Stomach (tissue), 8 donors: ENCODE measurements at regions not wholly inside any gene's neighbourhood (a gene's known extent, or its start where the extent isn't known, plus 50 kb on each side); places are given as distances from the start of the nearest gene placed in this dataset.
A peak's percentile ranks its signal among the peaks of the same experiment; 100 is the strongest.

ENCODE experiments used
- DNase-seq, 2 donors: peaks; one replicate each; pipeline versions ENCODE4 v3.0.0 to v3.0.0-alpha.2; 2013 to 2019
- H3K27ac ChIP-seq, 5 donors: fragments of 200-600 bp in 4 of 5; sonication (generic) in 4 of 5; one replicate each; pipeline ENCODE4 v1.5.1; 2013 to 2019; ENCODE audit warnings: mild to moderate bottlenecking in 1 of 5, moderate library complexity in 1 of 5
- H3K27me3 ChIP-seq, 3 donors: fragments of 200-600 bp; sonication (generic); one replicate each; pipeline ENCODE4 v1.5.1; 2017 to 2019; ENCODE audit warnings: mixed run types in 1 of 3
- H3K36me3 ChIP-seq, 4 donors: fragments of 200-600 bp; sonication (generic); 1 replicate in 3 of 4; 2 replicates in 1 of 4; pipeline ENCODE4 v1.5.1; 2016 to 2019
- H3K4me1 ChIP-seq, 4 donors: fragments of 200-600 bp; sonication (generic); one replicate each; pipeline ENCODE4 v1.5.1; 2016 to 2019
- H3K4me3 ChIP-seq, 4 donors: fragments of 200-600 bp; sonication (generic) in 3 of 4; one replicate each; pipeline ENCODE4 v1.5.1; 2016 to 2019; ENCODE audit warnings: mild to moderate bottlenecking in 1 of 4
- H3K9me3 ChIP-seq, 4 donors: fragments of 200-600 bp; sonication (generic); one replicate each; pipeline ENCODE4 v1.5.1; 2016 to 2019
- EP300 ChIP-seq: sonication (generic); formaldehyde crosslinking; IDR thresholded peaks from one replicate; pipeline ENCODE4 v1.6.1; 2017; ENCODE audit warnings: antibody characterized with exemption
- POLR2A ChIP-seq, 4 donors: fragments of 450-650 bp; IDR thresholded peaks; one replicate each; pipeline ENCODE4 v1.6.1; 2016; ENCODE audit warnings: antibody characterized with exemption in 4 of 4, control low read depth in 2 of 4, mild to moderate bottlenecking in 1 of 4, moderate library complexity in 1 of 4
- POLR2AphosphoS5 ChIP-seq, 3 donors: sonication (generic); formaldehyde crosslinking; IDR thresholded peaks; one replicate each; pipeline ENCODE4 v1.6.1; 2016; ENCODE audit warnings: antibody characterized with exemption in 3 of 3
- WGBS, 5 donors: extraction: QIAGEN DNeasy Blood & Tissue Kit in 3 of 5; methylation state at CpG; one replicate each; pipeline versions ENCODE4 v1.1.5 to v1.1.7; 2013 to 2018; 5-methylcytosine and 5-hydroxymethylcytosine counted together
- intact Hi-C: fragments of 100-400 bp; cut with DNase I; formaldehyde crosslinking; loops from one replicate; pipeline ENCODE4 v1.15.1; 2023; ENCODE audit warnings: low total_unique reads
- TF ChIP-seq, protein P1 (sequence below), 7 experiments: fragments of 450-650 bp in 4 of 7; fragments of 200-600 bp in 3 of 7; sonication (generic) in 3 of 7; IDR thresholded peaks; one replicate each; pipeline ENCODE4 v1.5.1; 2016 to 2019; ENCODE audit warnings: antibody characterized with exemption in 7 of 7, control low read depth in 2 of 7, mild to moderate bottlenecking in 1 of 7
- donor health status: healthy with polysubstance abuse.
- donor health status: Bipolar disorder and iron deficiency.
- donor health status: healthy.

GRCh38 chr1:209154912-209155311 lies 428.6 kb upstream of the CAMK1G start:
- peak in 1 of 2 donors; percentile 6 for DNase-seq
- no peaks in the 10 kb centered on the region for H3K4me1 ChIP-seq
- no peaks in the 10 kb centered on the region for H3K36me3 ChIP-seq
- H3K27me3 ChIP-seq: peaks cover 0 to 3% (median 0%) of the 10 kb centered on the region in 3 donors
- TF ChIP-seq EP300 (no peak), POLR2A (IDR thresholded peaks at IDR 0.05) (no peak), POLR2AphosphoS5 (IDR thresholded peaks at IDR 0.05) (no peak)
- TF ChIP-seq, protein P1, sequence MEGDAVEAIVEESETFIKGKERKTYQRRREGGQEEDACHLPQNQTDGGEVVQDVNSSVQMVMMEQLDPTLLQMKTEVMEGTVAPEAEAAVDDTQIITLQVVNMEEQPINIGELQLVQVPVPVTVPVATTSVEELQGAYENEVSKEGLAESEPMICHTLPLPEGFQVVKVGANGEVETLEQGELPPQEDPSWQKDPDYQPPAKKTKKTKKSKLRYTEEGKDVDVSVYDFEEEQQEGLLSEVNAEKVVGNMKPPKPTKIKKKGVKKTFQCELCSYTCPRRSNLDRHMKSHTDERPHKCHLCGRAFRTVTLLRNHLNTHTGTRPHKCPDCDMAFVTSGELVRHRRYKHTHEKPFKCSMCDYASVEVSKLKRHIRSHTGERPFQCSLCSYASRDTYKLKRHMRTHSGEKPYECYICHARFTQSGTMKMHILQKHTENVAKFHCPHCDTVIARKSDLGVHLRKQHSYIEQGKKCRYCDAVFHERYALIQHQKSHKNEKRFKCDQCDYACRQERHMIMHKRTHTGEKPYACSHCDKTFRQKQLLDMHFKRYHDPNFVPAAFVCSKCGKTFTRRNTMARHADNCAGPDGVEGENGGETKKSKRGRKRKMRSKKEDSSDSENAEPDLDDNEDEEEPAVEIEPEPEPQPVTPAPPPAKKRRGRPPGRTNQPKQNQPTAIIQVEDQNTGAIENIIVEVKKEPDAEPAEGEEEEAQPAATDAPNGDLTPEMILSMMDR (IDR thresholded peaks at IDR 0.05): no peak
- H3K4me3 ChIP-seq: no peak overlapping the region
- no peaks in the 10 kb centered on the region for H3K9me3 ChIP-seq
- no peak overlapping the region for H3K27ac ChIP-seq
- 31 to 85% (median 67%) methylated on average over 1 of the region's 1 CpG for whole genome bisulfite sequencing, 5 donors
- intact Hi-C loops: no loop called here

- DNase-seq: no peak
- H3K4me3 ChIP-seq: no peak overlapping the region
- no peaks in the 10 kb centered on the region for H3K36me3 ChIP-seq
- H3K27ac ChIP-seq: no peak overlapping the region
- peaks cover 0 to 3% (median 0%) of the 10 kb centered on the region in 3 donors for H3K27me3 ChIP-seq
- TF ChIP-seq, protein P1 (IDR thresholded peaks at IDR 0.05): no peak
- TF ChIP-seq EP300 (no peak), POLR2AphosphoS5 (IDR thresholded peaks at IDR 0.05) (no peak), POLR2A (IDR thresholded peaks at IDR 0.05) (no peak)
- H3K9me3 ChIP-seq: no peaks in the 10 kb centered on the region
- intact Hi-C loops: no loop called here
- no peaks in the 10 kb centered on the region for H3K4me1 ChIP-seq
- 25 to 51% (median 36%) methylated on average over 3 of the region's 3 CpGs for WGBS, 5 donors
These were observed 428.0 kb upstream of the CAMK1G start for GRCh38 chr1:209155546-209155945.

GRCh38 chr1:209156991-209157390 lies 426.5 kb upstream of the CAMK1G start:
- H3K36me3 ChIP-seq: no peaks in the 10 kb centered on the region
- TF ChIP-seq EP300: no peak
- TF ChIP-seq, protein P1 (IDR thresholded peaks at IDR 0.05): no peak
- no peak for TF ChIP-seq POLR2AphosphoS5 (IDR thresholded peaks at IDR 0.05)
- no peak for TF ChIP-seq POLR2A (IDR thresholded peaks at IDR 0.05)
- H3K27me3 ChIP-seq: peaks cover 0 to 3% (median 0%) of the 10 kb centered on the region in 3 donors
- no peaks in the 10 kb centered on the region for H3K4me1 ChIP-seq
- no peak overlapping the region for H3K4me3 ChIP-seq
- WGBS, 5 donors: 76 to 83% (median 80%) methylated on average over 4 of the region's 4 CpGs
- no peaks in the 10 kb centered on the region for H3K9me3 ChIP-seq
- intact Hi-C loops: no loop called here
- no peak for DNase-seq
- H3K27ac ChIP-seq: no peak overlapping the region

- intact Hi-C loops: no loop called here
- TF ChIP-seq POLR2A (IDR thresholded peaks at IDR 0.05) (no peak), EP300 (no peak), POLR2AphosphoS5 (IDR thresholded peaks at IDR 0.05) (no peak)
- TF ChIP-seq, protein P1 (IDR thresholded peaks at IDR 0.05): no peak
- DNase-seq: no peak
- no peak overlapping the region for H3K27ac ChIP-seq
- H3K4me1 ChIP-seq: peaks cover 0 to 6% (median 0%) of the 10 kb centered on the region in 4 donors
- H3K4me3 ChIP-seq: no peak overlapping the region
- peaks cover 0 to 3% (median 0%) of the 10 kb centered on the region in 3 donors for H3K27me3 ChIP-seq
- no peaks in the 10 kb centered on the region for H3K9me3 ChIP-seq
- no peaks in the 10 kb centered on the region for H3K36me3 ChIP-seq
- whole genome bisulfite sequencing, 5 donors: 49 to 73% (median 52%) methylated on average over 5 of the region's 5 CpGs
These were observed 425.8 kb upstream of the CAMK1G start for GRCh38 chr1:209157546-209158249.
